HL-60 (cell line): ENCODE measurements at regions not wholly inside any gene's neighbourhood (a gene's known extent, or its start where the extent isn't known, plus 50 kb on each side); places are given as distances from the start of the nearest gene placed in this dataset.

Experiments used
- DNase-seq, 2 experiments: peaks; one replicate each; pipeline ENCODE4 v3.0.0-alpha.2; 2010 to 2020; ENCODE audit warnings: low read depth in 1 of 2, low spot score in 1 of 2
- H3K27ac ChIP-seq: fragments of 250-450 bp; sonication (Bioruptor Pico); replicated peaks from 2 replicates; pipeline ENCODE4 v1.5.1; 2020; ENCODE audit warnings: mild to moderate bottlenecking, moderate library complexity
- H3K27me3 ChIP-seq: fragments of 250-450 bp; sonication (Bioruptor Pico); 2 replicates; pipeline ENCODE4 v1.5.1; 2021; ENCODE audit warnings: mild to moderate bottlenecking, moderate library complexity; ENCODE audit not compliant: insufficient read depth, poor library complexity, severe bottlenecking
- H3K4me3 ChIP-seq: replicated peaks from 2 replicates; pipeline ENCODE4 v1.5.1; 2011; ENCODE audit warnings: mild to moderate bottlenecking, control low read depth, low read length; ENCODE audit not compliant: insufficient read depth
- GABPA ChIP-seq: IDR thresholded peaks from 2 replicates; pipeline ENCODE4 v1.6.1; 2012; ENCODE audit warnings: low read depth
- POLR2AphosphoS5 ChIP-seq: IDR thresholded peaks from 2 replicates; pipeline ENCODE4 v1.6.1; 2012; ENCODE audit warnings: low read depth
- SPI1 ChIP-seq: IDR thresholded peaks from 2 replicates; pipeline ENCODE4 v1.6.1; 2012; ENCODE audit warnings: low read depth, mild to moderate bottlenecking, borderline replicate concordance
- TF ChIP-seq, protein P1 (sequence below): IDR thresholded peaks from one replicate; pipeline ENCODE4 v1.5.1; 2011; ENCODE audit warnings: low read length, control low read depth, inconsistent platforms; ENCODE audit not compliant: insufficient read depth
- TF ChIP-seq, protein P2 (sequence below): IDR thresholded peaks from 2 replicates; pipeline ENCODE4 v1.6.1; 2012; ENCODE audit warnings: low read depth; ENCODE audit not compliant: insufficient replicate concordance

DNA sequence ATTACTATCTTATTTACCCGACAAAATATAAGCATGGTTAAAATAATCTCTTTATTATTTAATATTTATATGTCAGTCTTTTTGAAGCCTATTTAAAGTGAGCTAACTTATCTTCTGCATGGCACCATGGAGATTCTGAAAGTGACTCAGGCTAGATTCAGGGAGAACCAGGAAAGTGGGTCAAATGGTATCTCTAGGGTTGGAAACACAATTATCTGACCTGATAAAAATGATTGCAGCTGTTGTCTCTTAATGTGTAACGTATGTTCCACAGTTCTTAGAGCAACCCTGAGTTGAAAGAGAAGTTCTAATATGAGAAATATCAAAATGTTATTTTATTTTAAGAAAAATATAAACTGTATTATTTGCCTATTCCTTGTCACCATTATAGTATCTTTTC, 143.1 kb upstream of the CARD18 start:
- Histone ChIP-seq H3K4me3 (no peak overlapping the region), H3K27ac (no peak overlapping the region), H3K27me3 (no peaks in the 10 kb centered on the region)
- DNase-seq = no peak
- TF ChIP-seq GABPA (no peak), POLR2AphosphoS5 (no peak), SPI1 (no peak)
- TF ChIP-seq, protein P1, sequence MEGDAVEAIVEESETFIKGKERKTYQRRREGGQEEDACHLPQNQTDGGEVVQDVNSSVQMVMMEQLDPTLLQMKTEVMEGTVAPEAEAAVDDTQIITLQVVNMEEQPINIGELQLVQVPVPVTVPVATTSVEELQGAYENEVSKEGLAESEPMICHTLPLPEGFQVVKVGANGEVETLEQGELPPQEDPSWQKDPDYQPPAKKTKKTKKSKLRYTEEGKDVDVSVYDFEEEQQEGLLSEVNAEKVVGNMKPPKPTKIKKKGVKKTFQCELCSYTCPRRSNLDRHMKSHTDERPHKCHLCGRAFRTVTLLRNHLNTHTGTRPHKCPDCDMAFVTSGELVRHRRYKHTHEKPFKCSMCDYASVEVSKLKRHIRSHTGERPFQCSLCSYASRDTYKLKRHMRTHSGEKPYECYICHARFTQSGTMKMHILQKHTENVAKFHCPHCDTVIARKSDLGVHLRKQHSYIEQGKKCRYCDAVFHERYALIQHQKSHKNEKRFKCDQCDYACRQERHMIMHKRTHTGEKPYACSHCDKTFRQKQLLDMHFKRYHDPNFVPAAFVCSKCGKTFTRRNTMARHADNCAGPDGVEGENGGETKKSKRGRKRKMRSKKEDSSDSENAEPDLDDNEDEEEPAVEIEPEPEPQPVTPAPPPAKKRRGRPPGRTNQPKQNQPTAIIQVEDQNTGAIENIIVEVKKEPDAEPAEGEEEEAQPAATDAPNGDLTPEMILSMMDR = no peak
- TF ChIP-seq, protein P2, sequence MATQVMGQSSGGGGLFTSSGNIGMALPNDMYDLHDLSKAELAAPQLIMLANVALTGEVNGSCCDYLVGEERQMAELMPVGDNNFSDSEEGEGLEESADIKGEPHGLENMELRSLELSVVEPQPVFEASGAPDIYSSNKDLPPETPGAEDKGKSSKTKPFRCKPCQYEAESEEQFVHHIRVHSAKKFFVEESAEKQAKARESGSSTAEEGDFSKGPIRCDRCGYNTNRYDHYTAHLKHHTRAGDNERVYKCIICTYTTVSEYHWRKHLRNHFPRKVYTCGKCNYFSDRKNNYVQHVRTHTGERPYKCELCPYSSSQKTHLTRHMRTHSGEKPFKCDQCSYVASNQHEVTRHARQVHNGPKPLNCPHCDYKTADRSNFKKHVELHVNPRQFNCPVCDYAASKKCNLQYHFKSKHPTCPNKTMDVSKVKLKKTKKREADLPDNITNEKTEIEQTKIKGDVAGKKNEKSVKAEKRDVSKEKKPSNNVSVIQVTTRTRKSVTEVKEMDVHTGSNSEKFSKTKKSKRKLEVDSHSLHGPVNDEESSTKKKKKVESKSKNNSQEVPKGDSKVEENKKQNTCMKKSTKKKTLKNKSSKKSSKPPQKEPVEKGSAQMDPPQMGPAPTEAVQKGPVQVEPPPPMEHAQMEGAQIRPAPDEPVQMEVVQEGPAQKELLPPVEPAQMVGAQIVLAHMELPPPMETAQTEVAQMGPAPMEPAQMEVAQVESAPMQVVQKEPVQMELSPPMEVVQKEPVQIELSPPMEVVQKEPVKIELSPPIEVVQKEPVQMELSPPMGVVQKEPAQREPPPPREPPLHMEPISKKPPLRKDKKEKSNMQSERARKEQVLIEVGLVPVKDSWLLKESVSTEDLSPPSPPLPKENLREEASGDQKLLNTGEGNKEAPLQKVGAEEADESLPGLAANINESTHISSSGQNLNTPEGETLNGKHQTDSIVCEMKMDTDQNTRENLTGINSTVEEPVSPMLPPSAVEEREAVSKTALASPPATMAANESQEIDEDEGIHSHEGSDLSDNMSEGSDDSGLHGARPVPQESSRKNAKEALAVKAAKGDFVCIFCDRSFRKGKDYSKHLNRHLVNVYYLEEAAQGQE = no peak

- H3K4me3 ChIP-seq = no peak overlapping the region
- DNase-seq = no peak
- H3K27ac ChIP-seq = no peak overlapping the region
- no peaks in the 10 kb centered on the region for H3K27me3 ChIP-seq
- TF ChIP-seq SPI1 (no peak), POLR2AphosphoS5 (no peak), GABPA (no peak)
- TF ChIP-seq, protein P1 = no peak
- TF ChIP-seq, protein P2 = no peak
These were observed 135.1 kb upstream of the CARD18 start for GRCh38 chr11:105274631-105275030.

GRCh38 chr11:105273660-105274280, 134.2 kb upstream of the CARD18 start:
- DNase-seq = no peak
- TF ChIP-seq, protein P1 = no peak
- TF ChIP-seq SPI1 (no peak), POLR2AphosphoS5 (no peak), GABPA (no peak)
- TF ChIP-seq, protein P2 = no peak
- no peak overlapping the region for H3K27ac ChIP-seq
- H3K4me3 ChIP-seq = no peak overlapping the region
- H3K27me3 ChIP-seq = no peaks in the 10 kb centered on the region
